ENCODE measurements at regions not wholly inside any gene's neighbourhood (a gene's known extent, or its start where the extent isn't known, plus 50 kb on each side); places are given as distances from the start of the nearest gene placed in this dataset.
A peak's percentile ranks its signal among the peaks of the same experiment; 100 is the strongest.

GRCh38 chr1:50335036-50335435 lies 88.2 kb downstream of the DMRTA2 start:
- ChIA-PET CTCF (interaction anchor here (0.5 to 5.2 kb wide), 4 partner anchors 8 to 1463 kb away, joined by 3 to 36 read pairs (median 17); no protein-coding TSS in a partner anchor), POLR2A (no interaction called here)
- Histone ChIP-seq H3K4me1 (ENCODE audit: control insufficient read depth, insufficient read depth, low read length) (no peaks in the 10 kb centered on the region), H3K27ac (ENCODE audit: extremely low read depth, low read depth, low read length) (no peak overlapping the region), H3K36me3 (ENCODE audit: control insufficient read depth in 2 of 2, insufficient read depth in 1 of 2, low read length in 2 of 2) (no peaks in the 10 kb centered on the region), H3K4me3 (ENCODE audit: low read depth, low read length) (no peak overlapping the region), H3K9me3 (ENCODE audit: control insufficient read depth, insufficient read depth, low read depth, low read length) (no peaks in the 10 kb centered on the region)
- TF ChIP-seq ZNF521 (tag by site-specific recombination; IDR thresholded peaks at IDR 0.05): no peak
- TF ChIP-seq AEBP2 (tag by site-specific recombination; IDR thresholded peaks at IDR 0.05; ENCODE audit: borderline replicate concordance): no peak
- no peak for TF ChIP-seq ZNF692 (tag by site-specific recombination; IDR thresholded peaks at IDR 0.05)
- no peak for TF ChIP-seq ZNF514 (tag by site-specific recombination; IDR thresholded peaks at IDR 0.05)
- TF ChIP-seq ZSCAN30 (tag by site-specific recombination; IDR thresholded peaks at IDR 0.05): no peak
- no peak for TF ChIP-seq ZNF214 (tag by site-specific recombination; IDR thresholded peaks at IDR 0.05; ENCODE audit: borderline replicate concordance)
- TF ChIP-seq ZBTB48 (tag by site-specific recombination; IDR thresholded peaks at IDR 0.05): no peak
- no peak for TF ChIP-seq ZNF221 (tag by site-specific recombination; IDR thresholded peaks at IDR 0.05; ENCODE audit: borderline replicate concordance)
- TF ChIP-seq SP3 (tag by site-specific recombination; IDR thresholded peaks at IDR 0.05): no peak
- TF ChIP-seq ZNF157 (tag by site-specific recombination; IDR thresholded peaks at IDR 0.05): no peak
- TF ChIP-seq ZIC2 (tag by site-specific recombination; IDR thresholded peaks at IDR 0.05): no peak
- TF ChIP-seq ZNF518A (tag by site-specific recombination; conservative IDR thresholded peaks at IDR 0.05; ENCODE audit: low read depth): no peak
- TF ChIP-seq ZXDB (tag by site-specific recombination; IDR thresholded peaks at IDR 0.05): no peak

GRCh38 chr1:50333595-50333974 lies 89.7 kb downstream of the DMRTA2 start:
- H3K4me3 ChIP-seq (ENCODE audit: low read depth, low read length): peak overlapping the region; percentile 44
- H3K4me1 ChIP-seq (ENCODE audit: control insufficient read depth, insufficient read depth, low read length): no peaks in the 10 kb centered on the region
- ChIA-PET CTCF (interaction anchor here (0.5 to 5.2 kb wide), 40 partner anchors 9 to 1829 kb away, joined by 3 to 36 read pairs (median 4); no protein-coding TSS in a partner anchor), POLR2A (no interaction called here)
- H3K27ac ChIP-seq (ENCODE audit: extremely low read depth, low read depth, low read length): no peak overlapping the region
- H3K9me3 ChIP-seq (ENCODE audit: control insufficient read depth, insufficient read depth, low read depth, low read length): no peaks in the 10 kb centered on the region
- peak; percentile 96 for TF ChIP-seq ZNF560 (tag by site-specific recombination; IDR thresholded peaks at IDR 0.05; ENCODE audit: borderline replicate concordance)
- no peak for TF ChIP-seq ZNF521 (tag by site-specific recombination; IDR thresholded peaks at IDR 0.05)
- peak; percentile 5; the same call in 1 of the 2 replicates for TF ChIP-seq GLIS1 (tag by site-specific recombination; IDR thresholded peaks at IDR 0.05)
- TF ChIP-seq ZXDB (tag by site-specific recombination; IDR thresholded peaks at IDR 0.05): peak; percentile 44
- no peak for TF ChIP-seq ZNF292 (tag by site-specific recombination; IDR thresholded peaks at IDR 0.05; ENCODE audit: borderline replicate concordance, low read depth)
- TF ChIP-seq ZNF610 (tag by site-specific recombination; IDR thresholded peaks at IDR 0.05; ENCODE audit: borderline replicate concordance): peak; percentile 77
- no peaks in the 10 kb centered on the region for H3K36me3 ChIP-seq (ENCODE audit: control insufficient read depth in 2 of 2, insufficient read depth in 1 of 2, low read length in 2 of 2)
